Natural killer cell (primary cell): ENCODE measurements at regions not wholly inside any gene's neighbourhood (a gene's known extent, or its start where the extent isn't known, plus 50 kb on each side); places are given as distances from the start of the nearest gene placed in this dataset.

ENCODE experiments used
- ATAC-seq, 3 donors: fragments of 150-1000 bp in 2 of 3; fragments of 200-7000 bp in 1 of 3; cut with Tn5 transposase; 1 replicate in 1 of 3; 2 replicates in 2 of 3; pipeline ENCODE4 v1.10.0; 2021; ENCODE audit warnings: mild to moderate bottlenecking in 2 of 3, moderate library complexity in 2 of 3
- DNase-seq, 2 donors: peaks; one replicate each; pipeline versions ENCODE4 v3.0.0 to v3.0.0-alpha.2; 2013 to 2021; ENCODE audit warnings: mixed read lengths in 1 of 2
- H3K27ac ChIP-seq: one replicate; pipeline ENCODE4 v1.5.1; 2013; ENCODE audit warnings: mild to moderate bottlenecking, low read length
- H3K27me3 ChIP-seq: one replicate; pipeline ENCODE4 v1.6.1; 2013; ENCODE audit warnings: low read length; ENCODE audit not compliant: control insufficient read depth, insufficient read depth
- H3K36me3 ChIP-seq: one replicate; pipeline ENCODE4 v1.6.1; 2013; ENCODE audit warnings: low read length; ENCODE audit not compliant: control insufficient read depth, insufficient read depth
- H3K4me1 ChIP-seq: one replicate; pipeline ENCODE4 v1.6.1; 2013; ENCODE audit warnings: low read length; ENCODE audit not compliant: control insufficient read depth, insufficient read depth
- H3K4me3 ChIP-seq: one replicate; pipeline ENCODE4 v1.5.1; 2013; ENCODE audit warnings: low read length
- H3K9me3 ChIP-seq: one replicate; pipeline ENCODE4 v1.6.1; 2013; ENCODE audit warnings: low read length; ENCODE audit not compliant: control insufficient read depth, insufficient read depth
- H3K27ac Mint-ChIP-seq, 2 donors: one replicate each; pipeline ENCODE4 v1.8.0; 2022; ENCODE audit warnings: mild to moderate bottlenecking in 2 of 2, mixed read lengths in 2 of 2, moderate library complexity in 1 of 2
- H3K27me3 Mint-ChIP-seq, 2 donors: one replicate each; pipeline ENCODE4 v1.8.0; 2022; ENCODE audit warnings: low read depth in 2 of 2, mixed read lengths in 2 of 2
- H3K36me3 Mint-ChIP-seq: one replicate; pipeline ENCODE4 v1.8.0; 2022; ENCODE audit warnings: mixed read lengths
- H3K4me1 Mint-ChIP-seq, 2 donors: one replicate each; pipeline ENCODE4 v1.8.0; 2022; ENCODE audit warnings: mixed read lengths in 2 of 2
- H3K4me3 Mint-ChIP-seq: one replicate; pipeline ENCODE4 v1.8.0; 2022; ENCODE audit warnings: mild to moderate bottlenecking, moderate library complexity, mixed read lengths
- H3K9me3 Mint-ChIP-seq, 2 donors: one replicate each; pipeline ENCODE4 v1.8.0; 2022; ENCODE audit warnings: mixed read lengths in 2 of 2
- WGBS: methylation state at CpG from one replicate; pipeline ENCODE4 v1.1.7; 2013; ENCODE audit warnings: missing lambda C conversion rate; ENCODE audit not compliant: insufficient coverage; 5-methylcytosine and 5-hydroxymethylcytosine counted together
- intact Hi-C: fragments of 100-400 bp; cut with micrococcal nuclease; formaldehyde crosslinking; loops from one replicate; pipeline ENCODE4 v1.14.2; 2022
- TF ChIP-seq, protein P1 (sequence below): fragments of 200-600 bp; IDR thresholded peaks from one replicate; pipeline ENCODE4 v1.8.0; 2022; ENCODE audit warnings: antibody characterized with exemption

DNA sequence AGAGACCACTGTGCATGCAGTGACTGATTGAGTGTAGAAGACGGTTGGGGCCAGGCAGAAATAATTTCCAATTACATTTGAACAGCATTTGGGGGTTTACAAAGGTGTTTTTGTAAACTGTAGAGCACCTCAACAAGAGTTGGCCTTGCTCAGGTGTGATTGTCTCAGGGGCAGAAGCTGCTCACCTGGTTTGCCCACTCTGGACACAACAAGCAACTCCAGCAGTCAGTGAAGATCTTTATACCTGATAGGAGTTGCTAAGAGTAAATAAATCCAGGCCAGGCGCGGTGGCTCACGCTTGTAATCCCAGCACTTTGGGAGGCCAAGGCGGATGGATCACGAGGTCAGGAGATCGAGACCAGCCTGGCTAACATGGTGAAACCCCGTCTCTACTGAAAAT lies 221.3 kb downstream of the RAB28 start:
- no peaks in the 10 kb centered on the region for H3K36me3 ChIP-seq
- H3K4me3 ChIP-seq: no peak overlapping the region
- H3K4me1 ChIP-seq: no peaks in the 10 kb centered on the region
- no peak overlapping the region for H3K27ac ChIP-seq
- Mint-ChIP-seq H3K4me1 (no peaks in the 10 kb centered on the region), H3K9me3 (peaks cover 6 to 9% of the 10 kb centered on the region in 2 donors), H3K27me3 (no peaks in the 10 kb centered on the region), H3K27ac (no peak overlapping the region), H3K36me3 (no peaks in the 10 kb centered on the region), H3K4me3 (no peak overlapping the region)
- no peaks in the 10 kb centered on the region for H3K27me3 ChIP-seq
- WGBS: 90% methylated on average over 8 of the region's 8 CpGs
- TF ChIP-seq, protein P1, sequence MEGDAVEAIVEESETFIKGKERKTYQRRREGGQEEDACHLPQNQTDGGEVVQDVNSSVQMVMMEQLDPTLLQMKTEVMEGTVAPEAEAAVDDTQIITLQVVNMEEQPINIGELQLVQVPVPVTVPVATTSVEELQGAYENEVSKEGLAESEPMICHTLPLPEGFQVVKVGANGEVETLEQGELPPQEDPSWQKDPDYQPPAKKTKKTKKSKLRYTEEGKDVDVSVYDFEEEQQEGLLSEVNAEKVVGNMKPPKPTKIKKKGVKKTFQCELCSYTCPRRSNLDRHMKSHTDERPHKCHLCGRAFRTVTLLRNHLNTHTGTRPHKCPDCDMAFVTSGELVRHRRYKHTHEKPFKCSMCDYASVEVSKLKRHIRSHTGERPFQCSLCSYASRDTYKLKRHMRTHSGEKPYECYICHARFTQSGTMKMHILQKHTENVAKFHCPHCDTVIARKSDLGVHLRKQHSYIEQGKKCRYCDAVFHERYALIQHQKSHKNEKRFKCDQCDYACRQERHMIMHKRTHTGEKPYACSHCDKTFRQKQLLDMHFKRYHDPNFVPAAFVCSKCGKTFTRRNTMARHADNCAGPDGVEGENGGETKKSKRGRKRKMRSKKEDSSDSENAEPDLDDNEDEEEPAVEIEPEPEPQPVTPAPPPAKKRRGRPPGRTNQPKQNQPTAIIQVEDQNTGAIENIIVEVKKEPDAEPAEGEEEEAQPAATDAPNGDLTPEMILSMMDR: no peak
- ATAC-seq (no peak), DNase-seq (no peak)
- intact Hi-C loops: no loop called here
- H3K9me3 ChIP-seq: no peaks in the 10 kb centered on the region

- no peak overlapping the region for H3K27ac Mint-ChIP-seq
- no peak overlapping the region for H3K27ac ChIP-seq
- H3K4me3 ChIP-seq: no peak overlapping the region
- no peaks in the 10 kb centered on the region for H3K27me3 Mint-ChIP-seq
- ATAC-seq (no peak), DNase-seq (no peak)
- intact Hi-C loops: no loop called here
- H3K27me3 ChIP-seq: no peaks in the 10 kb centered on the region
- H3K9me3 ChIP-seq: no peaks in the 10 kb centered on the region
- no peaks in the 10 kb centered on the region for H3K36me3 ChIP-seq
- TF ChIP-seq, protein P1: no peak
- no peaks in the 10 kb centered on the region for H3K36me3 Mint-ChIP-seq
- no peak overlapping the region for H3K4me3 Mint-ChIP-seq
- no peaks in the 10 kb centered on the region for H3K4me1 Mint-ChIP-seq
- 88% methylated on average over 1 of the region's 1 CpG for WGBS
- peaks cover 10 to 13% of the 10 kb centered on the region in 2 donors for H3K9me3 Mint-ChIP-seq
- H3K4me1 ChIP-seq: no peaks in the 10 kb centered on the region
Measured at GRCh38 chr4:13261486-13262257, 222.5 kb downstream of the RAB28 start.

DNA sequence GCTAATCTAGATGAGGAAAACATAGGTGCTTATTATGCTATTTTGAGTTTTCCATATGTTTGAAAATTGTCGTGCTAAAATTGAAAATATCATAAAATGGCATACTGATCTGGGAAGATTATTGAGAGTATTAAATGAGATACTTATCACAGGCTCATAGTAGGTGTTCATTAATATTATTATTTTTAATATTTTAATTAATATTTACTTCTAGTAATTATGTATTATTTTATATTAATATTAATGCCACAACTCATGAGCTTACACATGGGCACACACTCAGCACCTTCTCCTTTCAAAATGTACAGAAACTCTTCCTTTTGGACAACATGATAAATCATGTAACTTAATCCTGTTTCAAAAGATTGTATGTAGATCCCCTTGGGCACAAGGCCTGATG lies 223.6 kb downstream of the RAB28 start:
- no peak overlapping the region for H3K27ac ChIP-seq
- TF ChIP-seq, protein P1: no peak
- peaks cover 10 to 16% of the 10 kb centered on the region in 2 donors for H3K9me3 Mint-ChIP-seq
- H3K27me3 ChIP-seq: no peaks in the 10 kb centered on the region
- no peaks in the 10 kb centered on the region for H3K27me3 Mint-ChIP-seq
- H3K4me1 Mint-ChIP-seq: no peaks in the 10 kb centered on the region
- no peaks in the 10 kb centered on the region for H3K36me3 Mint-ChIP-seq
- no peak for ATAC-seq
- H3K27ac Mint-ChIP-seq: no peak overlapping the region
- no peaks in the 10 kb centered on the region for H3K9me3 ChIP-seq
- DNase-seq: no peak
- no peak overlapping the region for H3K4me3 ChIP-seq
- no peaks in the 10 kb centered on the region for H3K4me1 ChIP-seq
- H3K4me3 Mint-ChIP-seq: no peak overlapping the region
- no CpG with 5 or more reads among the region's 1 CpG for WGBS
- intact Hi-C loops: no loop called here
- no peaks in the 10 kb centered on the region for H3K36me3 ChIP-seq

DNA sequence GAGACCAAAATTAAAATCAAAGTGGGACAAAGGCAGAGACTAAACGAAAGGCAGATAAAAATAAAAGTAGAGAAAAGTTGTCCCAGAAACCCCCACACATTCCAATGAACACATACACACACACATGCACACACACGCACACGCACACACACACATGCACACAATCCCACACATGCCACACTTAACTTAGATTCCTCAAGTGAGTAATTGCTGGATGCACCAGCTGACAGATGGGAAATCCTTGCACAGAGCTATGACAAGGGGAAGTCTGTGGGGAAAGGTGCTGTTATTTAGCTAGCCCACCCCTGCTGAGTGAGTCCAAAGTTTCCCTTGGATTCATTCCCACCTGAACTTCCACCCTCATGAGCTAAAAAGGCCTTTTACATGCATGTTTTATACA lies 233.9 kb downstream of the RAB28 start:
- no peaks in the 10 kb centered on the region for H3K9me3 ChIP-seq
- H3K27ac Mint-ChIP-seq: no peak overlapping the region
- H3K4me1 ChIP-seq: no peaks in the 10 kb centered on the region
- H3K36me3 Mint-ChIP-seq: peaks cover 26% of the 10 kb centered on the region
- ATAC-seq (no peak), DNase-seq (no peak)
- TF ChIP-seq, protein P1: no peak
- no peak overlapping the region for H3K4me3 Mint-ChIP-seq
- no peaks in the 10 kb centered on the region for H3K4me1 Mint-ChIP-seq
- H3K4me3 ChIP-seq: no peak overlapping the region
- no peaks in the 10 kb centered on the region for H3K27me3 Mint-ChIP-seq
- intact Hi-C loops: no loop called here
- H3K36me3 ChIP-seq: no peaks in the 10 kb centered on the region
- H3K27ac ChIP-seq: no peak overlapping the region
- 60% methylated on average over 3 of the region's 3 CpGs for WGBS
- H3K9me3 Mint-ChIP-seq: peaks cover 28 to 37% of the 10 kb centered on the region in 2 donors
- H3K27me3 ChIP-seq: no peaks in the 10 kb centered on the region
